AG04450 (cell line): ENCODE measurements at regions not wholly inside any gene's neighbourhood (a gene's known extent, or its start where the extent isn't known, plus 50 kb on each side); places are given as distances from the start of the nearest gene placed in this dataset.

ENCODE experiments used
- CTCF ChIA-PET: fragments of 300-600, 350-600 bp; formaldehyde crosslinking; extraction: SDS; loops from one replicate; lab custom pipeline; 2022; ENCODE audit warnings: antibody characterized with exemption, inconsistent platforms; lab: Charles Lee
- POLR2A ChIA-PET: fragments of 350-600 bp; formaldehyde crosslinking; extraction: SDS; loops from one replicate; lab custom pipeline; 2021; ENCODE audit warnings: antibody characterized with exemption, inconsistent platforms; lab: Yijun Ruan, JAX
- DNase-seq: peaks from one replicate; pipeline ENCODE4 v3.0.0-alpha.2; 2011; ENCODE audit warnings: low read depth, low spot score
- H3K27ac ChIP-seq: one replicate; pipeline ENCODE4 v1.5.1; 2012; ENCODE audit warnings: low read depth, low read length, control low read depth
- H3K27me3 ChIP-seq: one replicate; pipeline ENCODE4 v1.6.0; 2012; ENCODE audit warnings: low read length; ENCODE audit not compliant: control insufficient read depth, insufficient read depth
- H3K4me3 ChIP-seq: 2 replicates; pipeline ENCODE4 v1.5.1; 2011; ENCODE audit warnings: mild to moderate bottlenecking, low read depth, low read length, control low read depth
- H3K9me3 ChIP-seq: 2 replicates; pipeline ENCODE4 v1.5.1; 2012; ENCODE audit warnings: low read length; ENCODE audit not compliant: control insufficient read depth, insufficient read depth
- TF ChIP-seq, protein P1 (sequence below): IDR thresholded peaks from 2 replicates; pipeline ENCODE4 v1.5.1; 2011; ENCODE audit warnings: low read depth, low read length, control low read depth, inconsistent platforms

DNA sequence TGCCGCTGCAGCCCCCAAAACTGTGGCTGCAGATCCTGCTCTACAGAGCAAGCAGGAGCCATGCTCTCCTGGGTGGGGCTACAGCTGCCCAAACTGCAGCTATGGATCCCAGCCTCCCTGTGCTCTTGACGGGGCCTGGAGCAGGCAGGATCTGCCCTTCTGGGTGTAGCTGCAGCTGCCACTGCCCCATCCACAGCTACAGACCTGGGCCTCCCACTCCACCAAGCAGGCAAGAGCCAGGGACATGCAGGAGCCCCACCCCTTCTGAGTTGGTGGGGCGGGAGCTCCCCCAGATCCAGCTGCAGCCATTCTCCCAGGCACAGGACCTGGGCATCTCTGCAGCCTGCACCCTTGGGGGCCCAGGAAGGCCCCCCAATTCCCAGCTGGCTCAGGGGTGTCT is 551.2 kb upstream of the CA10 start:
- Histone ChIP-seq H3K27me3 (no peaks in the 10 kb centered on the region), H3K27ac (no peak overlapping the region), H3K4me3 (no peak overlapping the region), H3K9me3 (peaks cover 15% of the 10 kb centered on the region)
- DNase-seq: no peak
- POLR2A ChIA-PET: no interaction called here
- TF ChIP-seq, protein P1, sequence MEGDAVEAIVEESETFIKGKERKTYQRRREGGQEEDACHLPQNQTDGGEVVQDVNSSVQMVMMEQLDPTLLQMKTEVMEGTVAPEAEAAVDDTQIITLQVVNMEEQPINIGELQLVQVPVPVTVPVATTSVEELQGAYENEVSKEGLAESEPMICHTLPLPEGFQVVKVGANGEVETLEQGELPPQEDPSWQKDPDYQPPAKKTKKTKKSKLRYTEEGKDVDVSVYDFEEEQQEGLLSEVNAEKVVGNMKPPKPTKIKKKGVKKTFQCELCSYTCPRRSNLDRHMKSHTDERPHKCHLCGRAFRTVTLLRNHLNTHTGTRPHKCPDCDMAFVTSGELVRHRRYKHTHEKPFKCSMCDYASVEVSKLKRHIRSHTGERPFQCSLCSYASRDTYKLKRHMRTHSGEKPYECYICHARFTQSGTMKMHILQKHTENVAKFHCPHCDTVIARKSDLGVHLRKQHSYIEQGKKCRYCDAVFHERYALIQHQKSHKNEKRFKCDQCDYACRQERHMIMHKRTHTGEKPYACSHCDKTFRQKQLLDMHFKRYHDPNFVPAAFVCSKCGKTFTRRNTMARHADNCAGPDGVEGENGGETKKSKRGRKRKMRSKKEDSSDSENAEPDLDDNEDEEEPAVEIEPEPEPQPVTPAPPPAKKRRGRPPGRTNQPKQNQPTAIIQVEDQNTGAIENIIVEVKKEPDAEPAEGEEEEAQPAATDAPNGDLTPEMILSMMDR: no peak
- CTCF ChIA-PET: no interaction called here

DNA sequence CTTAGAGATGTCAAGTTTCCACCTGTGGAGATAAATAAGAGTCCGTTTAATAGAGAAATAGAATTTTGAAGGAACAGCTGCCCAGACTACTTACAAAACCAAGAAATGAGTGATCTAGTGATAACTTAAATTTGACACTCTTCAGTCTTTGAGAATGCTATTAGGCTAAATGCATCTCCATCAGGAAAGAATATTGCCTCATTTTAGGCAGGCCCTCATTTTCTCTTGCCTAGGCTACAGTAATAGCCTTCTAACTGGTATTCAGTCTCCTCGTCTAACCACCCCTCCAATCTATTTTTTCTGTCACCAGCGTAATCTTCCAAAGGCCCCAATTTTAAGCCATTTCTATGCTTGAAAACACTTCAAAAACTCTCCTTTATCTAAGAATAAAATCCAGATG is 537.8 kb upstream of the CA10 start:
- ChIA-PET CTCF (no interaction called here), POLR2A (no interaction called here)
- Histone ChIP-seq H3K9me3 (peaks cover 2% of the 10 kb centered on the region; the same call in 1 of the 2 replicates), H3K4me3 (no peak overlapping the region), H3K27me3 (no peaks in the 10 kb centered on the region), H3K27ac (no peak overlapping the region)
- TF ChIP-seq, protein P1: no peak
- no peak for DNase-seq

DNA sequence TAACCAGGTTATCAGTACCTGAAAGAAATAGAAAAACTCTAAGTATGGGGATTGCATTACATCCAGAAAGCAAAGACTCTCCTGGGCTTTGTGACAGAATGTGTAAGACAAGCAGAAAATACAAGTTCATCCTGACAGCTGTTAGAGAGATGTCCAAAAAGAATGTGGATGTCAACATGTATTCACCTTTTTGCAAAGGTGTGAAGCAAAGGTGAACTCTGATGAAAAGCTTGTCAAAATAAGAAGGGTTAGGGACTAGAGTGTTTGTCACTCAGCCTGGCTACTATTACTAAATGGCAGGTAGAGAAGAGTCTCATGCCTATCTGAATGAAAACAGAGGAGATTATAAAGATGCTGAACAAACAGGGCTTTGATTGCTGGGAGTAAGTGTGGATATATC is 527.6 kb upstream of the CA10 start:
- Histone ChIP-seq H3K9me3 (peaks cover 2% of the 10 kb centered on the region; the same call in 1 of the 2 replicates), H3K4me3 (no peak overlapping the region), H3K27me3 (no peaks in the 10 kb centered on the region), H3K27ac (no peak overlapping the region)
- POLR2A ChIA-PET: no interaction called here
- TF ChIP-seq, protein P1: no peak
- no peak for DNase-seq
- CTCF ChIA-PET: no interaction called here

DNA sequence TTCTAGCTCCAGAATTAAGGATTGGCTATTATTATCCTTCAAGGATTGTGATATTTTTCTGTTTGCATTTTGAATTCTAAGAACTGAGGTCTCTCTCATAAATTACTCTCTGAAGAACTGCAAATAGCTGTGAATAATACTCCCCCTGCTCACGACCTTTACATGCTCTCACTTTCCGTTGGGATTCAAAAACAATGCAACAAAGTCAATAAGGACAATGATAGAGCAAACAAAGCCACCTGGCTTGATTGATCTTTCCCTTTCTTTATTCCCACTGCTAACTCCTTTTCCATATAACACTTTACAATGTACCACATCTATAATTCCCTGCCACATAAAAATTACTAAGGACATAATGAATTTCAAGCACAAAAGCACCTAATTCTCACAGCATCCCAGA is 523.0 kb upstream of the CA10 start:
- ChIA-PET CTCF (no interaction called here), POLR2A (no interaction called here)
- Histone ChIP-seq H3K4me3 (no peak overlapping the region), H3K9me3 (peaks cover 16% of the 10 kb centered on the region), H3K27me3 (no peaks in the 10 kb centered on the region), H3K27ac (no peak overlapping the region)
- TF ChIP-seq, protein P1: no peak
- no peak for DNase-seq

DNA sequence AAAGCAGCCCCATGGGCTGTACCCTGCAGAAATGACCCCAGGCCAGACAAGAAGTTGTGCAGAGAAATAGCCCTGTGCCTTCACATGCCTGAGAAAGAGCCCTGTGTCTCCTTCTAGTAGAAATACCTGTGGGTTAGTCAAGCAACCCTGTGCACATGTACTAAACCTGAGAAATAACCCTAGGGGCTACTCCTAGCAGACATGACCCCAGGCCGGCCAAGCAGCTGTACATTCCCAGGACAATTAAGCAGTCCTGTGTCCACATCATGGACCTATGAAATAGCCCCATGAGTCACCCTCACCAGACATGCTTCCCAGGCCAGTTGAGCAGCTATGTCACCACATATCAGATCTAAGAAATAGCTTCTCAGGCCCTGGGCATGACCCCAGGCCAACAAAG is 519.7 kb upstream of the CA10 start:
- POLR2A ChIA-PET: no interaction called here
- Histone ChIP-seq H3K27ac (no peak overlapping the region), H3K27me3 (no peaks in the 10 kb centered on the region), H3K9me3 (peaks cover 16% of the 10 kb centered on the region), H3K4me3 (no peak overlapping the region)
- DNase-seq: no peak
- CTCF ChIA-PET: no interaction called here
- TF ChIP-seq, protein P1: no peak
